ENCODE measurements at regions not wholly inside any gene's neighbourhood (a gene's known extent, or its start where the extent isn't known, plus 50 kb on each side); places are given as distances from the start of the nearest gene placed in this dataset.
"Not testable (repeated sequence)": the region's sequence is repeated elsewhere in the genome, so short reads cannot be mapped to it uniquely, and the experiment has no call there.

DNA sequence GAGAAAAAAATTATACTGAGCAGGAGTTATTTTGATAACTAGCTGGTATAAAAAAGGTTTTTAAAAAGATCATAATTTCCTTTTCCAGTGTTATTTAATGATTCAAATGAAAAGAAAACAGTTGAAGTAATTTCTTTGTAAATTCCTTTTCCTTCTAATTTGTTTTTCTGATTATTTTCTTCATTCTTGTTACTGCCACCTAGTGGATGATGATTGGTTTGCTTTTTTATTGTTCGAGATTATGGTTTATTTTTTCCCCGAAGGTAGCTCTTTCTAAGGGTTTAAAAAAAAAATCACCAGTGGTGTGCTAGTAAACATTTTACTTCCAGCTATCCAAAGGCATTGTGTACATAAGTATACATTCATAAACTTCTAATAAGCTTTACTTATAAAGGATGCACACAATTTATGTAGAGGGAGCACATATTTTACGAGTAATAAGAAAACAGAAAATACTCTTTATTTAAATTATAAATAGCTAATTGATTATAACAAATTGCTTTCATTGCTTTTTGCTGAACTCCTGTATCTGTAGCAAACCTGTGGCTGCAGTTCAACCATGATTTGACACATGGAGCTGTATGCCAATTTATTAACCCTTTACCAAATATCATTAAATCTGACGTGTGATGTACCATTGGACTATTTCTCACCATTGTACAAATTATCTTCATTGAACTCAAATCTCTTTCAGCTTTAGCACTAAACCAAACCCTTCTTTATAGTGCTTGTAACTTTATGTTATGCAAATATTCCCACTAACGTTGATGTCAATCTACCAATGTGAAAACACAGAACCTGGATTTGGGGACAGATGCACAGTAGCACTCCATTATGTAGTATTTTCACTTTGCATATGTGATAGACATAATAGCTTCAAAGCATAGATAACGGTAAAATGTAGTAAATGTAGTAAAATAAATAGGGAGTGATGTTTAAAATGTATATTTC is 97.8 kb upstream of the ANK2 start:
- DNase-seq: peak; percentile 23

DNA sequence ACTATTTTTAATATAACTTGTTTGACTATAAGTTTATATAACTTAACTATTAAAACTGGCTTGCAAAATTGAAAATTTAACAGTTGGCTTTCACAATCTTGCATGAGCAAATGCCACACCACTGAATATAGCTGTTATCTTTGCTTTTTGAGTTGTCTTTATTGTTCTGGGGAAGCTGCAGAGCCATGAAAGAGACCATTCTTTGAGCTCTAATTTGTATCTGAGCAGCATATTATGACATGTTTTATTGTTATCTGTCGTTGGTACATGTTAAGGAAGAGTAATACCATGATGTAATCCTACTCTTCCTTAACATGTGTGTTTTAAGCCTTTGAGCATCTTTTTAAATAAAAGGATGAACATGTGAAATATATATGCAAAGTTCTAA is 97.1 kb upstream of the ANK2 start:
- no peak for DNase-seq

DNA sequence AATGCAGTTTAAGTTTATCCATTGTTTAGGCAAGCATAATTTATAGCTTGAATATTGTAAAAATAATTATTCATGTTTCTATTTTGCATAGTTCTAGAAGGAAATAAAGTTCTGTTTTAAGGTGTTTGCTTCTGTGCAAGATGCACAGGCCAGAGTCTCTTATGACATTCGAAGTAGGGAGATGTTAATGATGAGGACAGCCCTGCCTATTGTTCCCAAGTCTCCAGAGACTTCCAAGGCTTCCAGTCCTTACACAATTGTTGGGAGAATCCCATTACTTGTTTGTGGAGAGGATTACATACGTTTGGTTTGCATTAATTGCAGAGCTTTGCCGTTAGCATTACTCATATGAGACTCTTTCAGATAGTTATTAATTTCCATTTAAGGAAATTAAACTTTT is 96.2 kb upstream of the ANK2 start:
- no peak for DNase-seq

DNA sequence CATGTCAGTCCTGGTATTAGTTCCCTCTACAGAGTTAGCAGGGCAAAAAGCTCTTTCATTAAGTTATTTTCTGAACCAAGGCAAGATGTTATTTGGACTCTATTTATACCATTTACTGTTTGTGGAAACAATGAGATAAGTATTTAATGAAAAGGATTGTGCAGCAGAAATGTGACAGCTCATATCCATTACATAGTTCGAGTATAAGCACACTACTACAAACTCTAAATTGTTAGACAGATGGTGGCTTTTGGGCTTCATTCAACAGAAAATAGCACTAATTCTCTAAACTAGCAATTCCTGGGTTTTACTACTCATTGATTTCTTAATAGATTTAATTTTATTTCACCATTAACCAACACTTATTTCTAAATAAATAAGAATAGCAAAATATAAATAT is 95.2 kb upstream of the ANK2 start:
- no peak for DNase-seq

DNA sequence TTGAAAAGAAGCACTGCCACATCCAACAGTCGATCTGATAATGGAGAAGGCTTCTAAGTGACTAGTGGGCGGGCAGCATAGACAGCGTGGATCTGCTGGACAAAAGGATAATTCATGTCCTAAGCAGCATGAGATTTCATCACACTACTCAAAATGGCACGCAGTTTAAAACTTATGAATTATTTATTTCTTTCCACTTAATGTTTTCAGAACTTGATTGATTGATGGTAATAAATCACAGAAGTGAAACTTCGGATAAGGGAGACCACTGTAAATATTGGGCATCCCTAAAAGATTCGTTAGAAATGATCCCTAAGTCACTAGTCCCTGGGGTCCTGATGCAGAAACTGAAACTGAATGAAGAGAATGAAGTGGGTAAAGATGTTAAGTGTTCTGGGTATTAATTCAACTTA is 93.0 kb upstream of the ANK2 start:
- no peak for DNase-seq

DNA sequence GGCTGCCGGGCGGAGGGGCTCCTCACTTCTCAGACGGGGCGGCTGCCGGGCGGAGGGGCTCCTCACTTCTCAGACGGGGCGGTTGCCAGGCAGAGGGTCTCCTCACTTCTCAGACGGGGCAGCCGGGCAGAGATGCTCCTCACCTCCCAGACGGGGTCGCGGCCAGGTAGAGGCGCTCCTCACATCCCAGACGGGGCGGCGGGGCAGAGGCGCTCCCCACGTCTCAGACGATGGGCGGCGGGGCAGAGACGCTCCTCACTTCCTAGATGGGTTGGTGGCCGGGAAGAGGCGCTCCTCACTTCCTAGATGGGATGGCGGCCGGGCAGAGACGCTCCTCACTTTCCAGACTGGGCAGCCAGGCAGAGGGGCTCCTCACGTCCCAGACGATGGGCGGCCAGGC is 91.7 kb upstream of the ANK2 start:
- DNase-seq: not testable (repeated sequence)

DNA sequence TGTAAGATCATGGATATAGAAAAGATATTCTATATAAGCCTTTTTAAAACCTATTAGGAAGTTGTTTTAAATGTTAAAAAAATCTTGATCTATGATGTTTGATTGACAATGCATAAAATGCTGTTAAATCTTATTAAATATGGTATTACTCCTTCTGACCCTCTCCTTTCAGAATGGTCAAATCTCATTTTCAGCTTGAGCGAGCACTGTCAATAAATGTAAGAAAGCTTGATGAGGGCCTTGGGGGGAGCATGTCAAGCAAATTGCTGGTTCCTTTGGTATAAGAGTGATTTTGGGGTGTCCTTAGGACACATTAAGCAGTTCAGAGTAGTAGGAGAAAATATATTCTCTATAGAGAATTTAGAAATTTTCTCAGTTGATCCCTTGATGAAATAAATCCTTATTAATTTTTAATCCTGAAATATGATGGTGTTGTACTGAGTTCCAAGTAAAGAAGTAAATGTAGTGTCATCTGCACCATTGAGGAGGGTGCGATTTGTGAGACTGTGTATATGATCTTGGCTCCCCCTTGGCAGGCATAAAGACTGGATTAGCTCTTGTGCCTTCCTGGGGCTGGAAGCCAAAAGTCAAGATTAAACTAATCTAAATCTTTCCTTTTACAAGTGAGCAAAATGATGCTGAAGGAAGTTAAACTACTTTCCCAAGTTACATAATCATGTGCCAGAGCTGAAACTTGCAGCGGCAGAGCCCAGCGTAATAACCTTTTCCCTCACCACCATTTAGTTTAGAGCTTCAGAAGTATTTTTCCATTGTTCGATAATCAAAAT is 82.6 kb upstream of the ANK2 start:
- DNase-seq: no peak

DNA sequence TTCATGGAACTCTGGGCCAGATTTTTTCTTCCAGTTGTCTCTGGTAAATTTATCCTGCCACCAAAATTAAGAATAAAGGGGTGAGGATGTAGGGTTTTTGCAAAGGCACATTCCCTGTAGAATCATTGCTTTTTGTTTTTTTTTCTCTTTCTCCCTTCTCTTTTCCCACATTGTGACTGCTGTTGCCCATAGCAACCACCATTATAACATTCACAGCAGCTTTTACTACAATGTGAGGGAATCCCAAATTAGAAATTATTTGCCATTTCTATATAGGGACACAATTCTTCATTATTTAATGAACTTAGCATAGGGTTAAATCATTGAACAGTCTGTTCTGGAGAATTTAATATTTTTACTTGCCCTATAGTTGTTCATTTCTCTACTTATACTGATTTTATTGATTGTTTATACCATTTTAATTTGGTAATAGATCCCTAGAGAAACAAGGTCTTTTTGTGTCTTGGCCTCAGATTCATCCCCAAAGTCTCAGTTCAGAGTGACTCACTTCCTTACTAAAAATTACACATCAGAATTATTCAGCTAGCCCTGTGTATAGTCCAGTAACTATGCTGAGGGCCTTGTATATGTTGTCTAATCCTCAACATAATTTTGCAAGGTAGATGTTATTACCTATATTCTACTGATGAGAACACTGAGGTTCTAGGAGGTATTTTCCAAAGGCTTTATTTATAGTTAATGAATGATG is 80.8 kb upstream of the ANK2 start:
- peak; percentile 38 for DNase-seq

DNA sequence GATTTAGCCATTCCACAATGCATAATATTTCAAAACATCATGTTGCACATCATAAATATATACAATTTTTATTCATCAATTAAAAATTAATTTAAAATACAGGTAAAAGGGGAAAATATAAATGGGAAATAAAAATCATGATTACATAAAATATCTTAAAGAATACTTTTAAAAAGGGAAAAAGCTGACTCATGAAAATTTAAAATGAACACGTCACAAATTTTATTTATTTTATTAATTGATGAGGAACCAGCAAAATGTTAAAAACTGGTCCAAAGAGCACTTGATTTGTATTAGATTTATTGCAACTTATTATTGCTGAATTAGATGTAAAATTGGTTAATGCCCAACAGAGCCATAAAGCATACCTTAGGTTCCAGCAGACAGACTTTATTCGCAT is 78.5 kb upstream of the ANK2 start:
- DNase-seq: no peak

DNA sequence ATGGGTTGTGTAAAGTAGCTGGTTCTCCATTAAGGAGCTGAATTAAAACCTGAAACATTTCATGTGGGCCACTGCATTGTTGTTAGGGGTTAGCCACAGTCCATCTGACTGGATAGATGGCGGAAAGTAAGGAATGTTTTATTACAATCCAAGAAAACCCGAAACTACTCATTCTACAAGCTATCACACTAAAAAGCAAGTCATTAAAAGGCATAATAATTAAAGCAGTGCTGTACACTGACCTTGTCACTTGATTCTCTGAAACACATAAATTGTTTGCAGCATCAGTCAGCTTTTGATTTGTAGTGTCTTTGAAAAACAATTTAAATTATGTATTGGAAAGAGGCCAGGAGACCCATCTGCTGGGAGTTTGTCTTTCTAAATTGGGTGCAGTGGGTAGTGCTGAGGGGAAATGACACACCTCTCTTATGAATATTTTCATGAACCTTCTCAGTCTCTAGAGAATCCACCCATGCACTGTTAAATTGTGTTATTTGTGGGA is 75.7 kb upstream of the ANK2 start:
- DNase-seq: peak; percentile 20

DNA sequence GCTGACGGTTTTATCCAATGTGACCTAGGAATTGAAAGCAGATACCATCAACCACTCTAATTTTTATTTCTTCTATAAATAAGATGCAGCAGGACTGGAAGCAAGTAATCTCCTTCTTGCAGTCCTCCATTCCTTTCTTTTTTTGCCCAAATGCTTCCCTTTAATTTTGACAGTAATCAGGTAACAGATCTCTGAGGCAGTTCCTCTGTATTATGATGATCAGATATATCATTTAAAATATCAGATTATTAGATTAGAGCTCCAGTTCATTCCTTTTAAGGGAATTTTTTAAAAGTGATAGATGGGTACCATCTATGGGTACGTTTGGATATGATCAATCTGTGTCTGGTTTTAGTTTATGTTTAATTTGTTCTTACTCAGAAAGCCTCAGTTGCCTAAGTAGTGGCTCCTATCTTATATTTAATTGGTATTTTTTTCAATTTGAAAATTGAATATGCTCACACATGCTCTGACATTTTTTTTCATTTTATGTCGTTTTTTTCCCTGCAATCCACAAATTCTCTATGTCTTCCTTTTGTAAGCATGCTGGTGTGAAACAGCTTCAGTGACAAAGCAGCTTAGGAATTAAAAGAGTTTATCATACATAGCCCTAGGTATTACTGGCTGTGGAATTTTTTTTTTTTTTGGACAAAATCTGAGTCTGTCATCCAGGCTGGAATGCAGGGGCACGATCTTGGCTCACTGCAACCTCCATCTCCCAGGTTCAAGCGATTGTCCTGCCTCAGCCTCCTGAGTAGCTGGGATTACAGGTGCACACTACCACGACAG is 73.7 kb upstream of the ANK2 start:
- DNase-seq: peak; percentile 18

DNA sequence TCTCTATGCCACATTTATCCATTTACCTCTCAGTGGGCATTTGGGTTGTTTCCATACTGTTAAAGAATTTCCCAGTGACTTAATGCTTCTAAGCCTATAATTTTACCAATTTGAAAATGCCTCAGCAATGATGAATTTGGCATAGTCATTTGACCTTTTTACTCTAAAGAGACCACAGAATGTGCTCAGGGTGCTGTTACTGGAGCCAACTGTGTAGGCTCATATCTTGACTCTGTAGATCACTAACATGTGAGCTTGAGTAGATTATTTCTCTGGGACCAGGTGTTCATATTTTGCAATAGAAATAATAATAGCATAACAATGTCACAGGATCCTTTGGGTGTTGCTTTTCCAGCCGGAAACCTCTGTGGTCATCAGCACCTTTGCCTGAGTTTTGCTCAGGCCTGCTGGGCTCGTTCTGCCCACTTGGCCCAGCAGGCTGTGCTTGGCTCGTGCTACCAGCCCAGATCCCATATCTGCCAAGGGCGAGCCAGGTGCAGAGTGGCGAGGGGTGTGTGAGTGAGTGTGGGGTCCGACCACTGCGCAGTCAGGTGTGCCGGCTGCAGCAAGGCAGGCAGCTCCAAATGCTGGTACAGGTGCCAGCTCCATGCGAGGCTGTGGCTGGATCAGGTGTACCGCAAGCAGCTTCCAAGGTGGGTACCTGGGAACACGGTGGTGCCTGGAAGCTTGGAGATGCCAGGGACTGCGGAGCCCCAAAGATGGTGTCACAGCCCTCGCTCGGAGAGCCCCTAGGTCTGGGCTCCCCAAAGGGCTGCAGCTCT is 70.6 kb upstream of the ANK2 start:
- peak; percentile 15 for DNase-seq

DNA sequence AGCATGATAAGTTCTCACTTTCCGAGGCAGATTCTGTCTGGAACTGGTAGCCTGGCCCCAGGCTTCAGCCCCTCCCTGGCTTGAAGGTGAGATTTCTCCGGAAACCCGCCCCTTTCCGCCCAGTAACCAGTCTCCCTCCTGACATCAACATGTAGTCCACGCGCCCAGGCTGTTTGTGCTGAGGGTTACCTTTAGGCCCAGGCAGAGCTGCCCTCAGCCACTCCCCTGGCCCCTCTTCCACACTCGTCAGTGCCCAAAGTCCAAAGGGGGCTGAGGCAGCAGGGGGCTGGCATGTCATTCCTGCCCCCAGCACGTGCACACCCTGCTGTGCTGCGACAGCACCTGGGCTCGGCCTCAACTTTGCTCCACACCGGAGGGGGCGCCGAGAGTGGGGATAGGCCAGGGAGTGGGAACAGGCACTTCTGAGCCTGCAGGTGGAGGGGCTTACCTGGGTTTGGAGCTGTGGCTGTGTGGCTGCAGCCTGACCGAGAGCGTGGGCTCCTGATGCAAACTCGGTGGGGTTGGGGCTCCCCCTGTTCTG is 69.5 kb upstream of the ANK2 start:
- no peak for DNase-seq

DNA sequence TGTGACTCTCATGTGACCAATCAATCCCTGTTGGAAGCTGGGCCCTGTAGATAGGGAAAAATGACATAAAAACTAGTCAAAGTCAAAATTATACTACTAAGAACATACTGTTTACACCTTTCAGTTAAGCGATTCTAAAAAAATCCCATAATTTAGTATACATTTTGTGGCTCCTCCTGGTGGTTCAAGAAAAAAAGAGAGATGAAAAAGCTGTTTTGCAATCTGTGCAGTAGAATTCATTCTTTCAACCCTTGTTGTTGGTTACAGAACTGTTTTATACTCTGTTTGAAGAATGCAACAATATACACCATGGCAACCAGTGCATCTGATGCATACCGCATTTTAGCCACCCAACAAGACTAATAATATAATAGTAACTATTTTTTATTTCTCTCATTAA is 66.8 kb upstream of the ANK2 start:
- DNase-seq: no peak

DNA sequence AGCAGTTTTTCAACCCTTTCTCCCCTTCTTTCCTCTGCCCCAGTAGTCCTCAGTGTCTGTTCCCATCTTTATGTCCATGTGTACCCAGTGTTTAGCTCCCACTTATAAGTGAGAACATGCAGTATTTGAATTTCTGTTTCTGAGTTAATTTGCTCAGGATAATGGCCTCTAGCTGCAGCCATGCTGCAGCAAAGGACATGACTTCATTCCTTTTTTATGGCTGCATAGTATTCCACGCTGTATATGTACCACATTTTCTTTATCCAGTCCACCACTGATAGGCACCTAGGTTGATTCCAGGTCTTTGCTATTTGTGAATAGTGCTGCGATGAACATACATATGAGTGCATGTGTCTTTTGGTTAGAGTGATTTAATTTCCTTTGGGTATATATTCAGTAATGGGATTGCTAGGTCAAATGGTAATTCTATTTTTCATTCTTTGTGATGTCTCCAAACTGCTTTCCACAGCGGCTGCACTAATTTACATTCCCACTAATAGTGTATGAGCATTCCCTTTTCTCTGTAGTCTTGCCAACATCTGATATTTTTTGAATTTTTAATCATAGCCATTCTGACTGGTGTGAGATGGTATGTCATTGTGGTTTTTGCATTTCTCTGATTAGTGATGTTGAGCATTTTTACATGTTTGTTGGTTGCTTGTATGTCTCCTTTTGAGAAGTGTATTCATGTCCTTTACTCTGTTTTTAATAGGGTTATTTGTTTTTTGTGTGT is 54.6 kb upstream of the ANK2 start:
- peak; percentile 36 for DNase-seq

All from fibroblast of skin of right biceps (primary cell).